BLaER1 (cell line): ENCODE measurements at regions not wholly inside any gene's neighbourhood (a gene's known extent, or its start where the extent isn't known, plus 50 kb on each side); places are given as distances from the start of the nearest gene placed in this dataset.

ENCODE experiments used
- H3K27ac ChIP-seq: shearing (Covaris generic); formaldehyde crosslinking; 2 replicates; pipeline ENCODE4 v1.8.1; 2022
- H3K27me3 ChIP-seq: shearing (Covaris generic); formaldehyde crosslinking; 2 replicates; pipeline ENCODE4 v1.8.1; 2022
- H3K36me3 ChIP-seq: shearing (Covaris generic); formaldehyde crosslinking; 2 replicates; pipeline ENCODE4 v1.8.1; 2022
- H3K4me1 ChIP-seq: shearing (Covaris generic); formaldehyde crosslinking; 2 replicates; pipeline ENCODE4 v1.8.1; 2022
- H3K4me2 ChIP-seq: shearing (Covaris generic); formaldehyde crosslinking; 2 replicates; pipeline ENCODE4 v1.8.1; 2022
- H3K4me3 ChIP-seq: shearing (Covaris generic); formaldehyde crosslinking; 2 replicates; pipeline ENCODE4 v1.8.1; 2022
- H3K9ac ChIP-seq: shearing (Covaris generic); formaldehyde crosslinking; 2 replicates; pipeline ENCODE4 v1.8.1; 2022
- H3K9me3 ChIP-seq: shearing (Covaris generic); formaldehyde crosslinking; 2 replicates; pipeline ENCODE4 v1.8.1; 2022
- H4K20me1 ChIP-seq: shearing (Covaris generic); formaldehyde crosslinking; 2 replicates; pipeline ENCODE4 v1.8.1; 2022
- Cebpa-rat ChIP-seq: shearing (Covaris generic); IDR thresholded peaks from 2 replicates; pipeline ENCODE4 v1.8.1; 2022

- TF ChIP-seq Cebpa-rat: no peak
These were observed 106.6 kb upstream of the IRX6 start for GRCh38 chr16:55217392-55217791.

DNA sequence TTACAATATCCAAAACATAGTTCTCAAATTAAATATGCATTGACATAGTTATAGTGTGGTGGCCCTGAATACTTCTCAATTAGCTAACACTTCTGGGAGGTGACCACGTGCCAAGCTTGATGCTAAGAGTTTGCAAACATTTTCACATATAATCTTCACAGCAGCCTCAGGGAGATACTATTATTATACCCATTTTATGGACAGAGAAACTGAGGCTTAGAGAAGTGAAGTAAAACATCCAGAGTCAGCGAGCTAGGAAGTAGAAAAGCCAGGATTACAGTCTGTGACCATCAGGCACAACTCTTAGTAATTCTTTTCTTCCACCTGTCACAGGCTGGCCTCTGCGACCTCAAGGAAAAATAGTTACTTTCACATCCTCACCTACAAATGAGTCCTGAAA is 102.2 kb upstream of the IRX6 start:
- H3K4me3 ChIP-seq: no peak overlapping the region
- no peak overlapping the region for H3K27ac ChIP-seq
- no peaks in the 10 kb centered on the region for H4K20me1 ChIP-seq
- no peaks in the 10 kb centered on the region for H3K36me3 ChIP-seq
- peaks cover 8% of the 10 kb centered on the region; the same call in 1 of the 2 replicates for H3K9me3 ChIP-seq
- no peaks in the 10 kb centered on the region for H3K4me1 ChIP-seq
- H3K9ac ChIP-seq: no peak overlapping the region
- TF ChIP-seq Cebpa-rat: no peak
- no peak overlapping the region for H3K4me2 ChIP-seq
- no peaks in the 10 kb centered on the region for H3K27me3 ChIP-seq

More at GRCh38 chr16:55217392-55217791, 106.6 kb upstream of the IRX6 start:
- no peak overlapping the region for H3K4me2 ChIP-seq
- H3K27me3 ChIP-seq: no peaks in the 10 kb centered on the region
- no peak overlapping the region for H3K9ac ChIP-seq
- H3K36me3 ChIP-seq: no peaks in the 10 kb centered on the region
- H3K4me1 ChIP-seq: no peaks in the 10 kb centered on the region
- H4K20me1 ChIP-seq: no peaks in the 10 kb centered on the region
- H3K9me3 ChIP-seq: no peaks in the 10 kb centered on the region
- H3K4me3 ChIP-seq: no peak overlapping the region
- no peak overlapping the region for H3K27ac ChIP-seq

DNA sequence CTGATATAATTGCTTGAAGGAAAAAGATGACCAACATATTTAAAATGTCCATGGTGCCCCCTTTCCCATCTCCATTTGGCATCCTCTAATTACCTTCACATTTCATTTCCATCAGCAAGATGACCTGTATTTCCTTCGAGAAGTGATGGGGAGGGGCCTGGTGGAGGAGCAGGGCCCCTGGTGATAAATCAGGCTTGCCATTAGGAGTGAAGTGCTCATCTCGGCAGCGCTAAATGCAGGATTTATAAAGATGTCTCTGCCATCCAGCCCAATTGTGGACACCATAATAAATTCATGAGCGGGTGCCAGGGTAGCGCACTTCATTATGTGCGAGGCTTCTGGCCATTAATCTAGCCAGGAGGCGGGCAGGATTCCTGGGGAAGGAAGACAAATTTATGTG is 101.5 kb upstream of the IRX6 start:
- no peak overlapping the region for H3K27ac ChIP-seq
- H3K4me3 ChIP-seq: no peak overlapping the region
- TF ChIP-seq Cebpa-rat: no peak
- no peak overlapping the region for H3K9ac ChIP-seq
- no peaks in the 10 kb centered on the region for H3K27me3 ChIP-seq
- no peaks in the 10 kb centered on the region for H3K4me1 ChIP-seq
- no peak overlapping the region for H3K4me2 ChIP-seq
- no peaks in the 10 kb centered on the region for H4K20me1 ChIP-seq
- no peaks in the 10 kb centered on the region for H3K36me3 ChIP-seq
- H3K9me3 ChIP-seq: peaks cover 8% of the 10 kb centered on the region; the same call in 1 of the 2 replicates

GRCh38 chr16:55225972-55226542 is 97.9 kb upstream of the IRX6 start:
- no peak overlapping the region for H3K4me2 ChIP-seq
- TF ChIP-seq Cebpa-rat: no peak
- H3K4me1 ChIP-seq: no peaks in the 10 kb centered on the region
- H3K27ac ChIP-seq: no peak overlapping the region
- no peaks in the 10 kb centered on the region for H4K20me1 ChIP-seq
- H3K36me3 ChIP-seq: no peaks in the 10 kb centered on the region
- H3K9me3 ChIP-seq: peaks cover 8% of the 10 kb centered on the region; the same call in 1 of the 2 replicates
- H3K4me3 ChIP-seq: no peak overlapping the region
- H3K27me3 ChIP-seq: no peaks in the 10 kb centered on the region
- H3K9ac ChIP-seq: no peak overlapping the region

- H3K36me3 ChIP-seq: no peaks in the 10 kb centered on the region
- no peak overlapping the region for H3K4me3 ChIP-seq
- no peak overlapping the region for H3K4me2 ChIP-seq
- H3K4me1 ChIP-seq: no peaks in the 10 kb centered on the region
- no peak overlapping the region for H3K27ac ChIP-seq
- H3K9me3 ChIP-seq: no peaks in the 10 kb centered on the region
- TF ChIP-seq Cebpa-rat: no peak
- H3K27me3 ChIP-seq: no peaks in the 10 kb centered on the region
- H3K9ac ChIP-seq: no peak overlapping the region
- H4K20me1 ChIP-seq: no peaks in the 10 kb centered on the region
These were observed 91.2 kb upstream of the IRX6 start for GRCh38 chr16:55232822-55233221.

DNA sequence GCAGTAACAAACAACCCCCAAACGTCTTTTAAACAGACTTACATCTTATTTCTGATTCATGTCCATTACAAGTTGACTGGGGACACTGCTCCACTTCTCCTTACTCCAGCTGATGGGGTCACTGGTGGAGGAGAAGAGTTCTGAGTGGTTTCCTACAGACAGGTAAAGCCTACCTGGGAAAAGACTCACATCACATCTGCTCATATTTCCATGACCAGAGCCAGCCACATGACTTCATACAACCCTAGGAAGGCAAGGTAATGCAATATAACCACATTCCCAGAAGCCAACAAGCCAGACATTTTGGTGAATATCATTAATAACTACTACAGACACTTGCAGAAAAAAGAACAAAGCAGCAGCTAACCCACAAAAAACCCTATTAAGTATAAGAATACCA is 90.5 kb upstream of the IRX6 start:
- TF ChIP-seq Cebpa-rat: no peak
- H3K27ac ChIP-seq: no peak overlapping the region
- no peak overlapping the region for H3K4me3 ChIP-seq
- no peaks in the 10 kb centered on the region for H3K9me3 ChIP-seq
- H3K36me3 ChIP-seq: no peaks in the 10 kb centered on the region
- no peaks in the 10 kb centered on the region for H3K27me3 ChIP-seq
- no peak overlapping the region for H3K4me2 ChIP-seq
- no peaks in the 10 kb centered on the region for H4K20me1 ChIP-seq
- no peaks in the 10 kb centered on the region for H3K4me1 ChIP-seq
- H3K9ac ChIP-seq: no peak overlapping the region

- H3K4me1 ChIP-seq: peaks cover 5% of the 10 kb centered on the region; the same call in 1 of the 2 replicates
- no peaks in the 10 kb centered on the region for H3K9me3 ChIP-seq
- no peaks in the 10 kb centered on the region for H3K36me3 ChIP-seq
- H3K9ac ChIP-seq: no peak overlapping the region
- no peak for TF ChIP-seq Cebpa-rat
- no peak overlapping the region for H3K27ac ChIP-seq
- H3K4me3 ChIP-seq: no peak overlapping the region
- H3K4me2 ChIP-seq: no peak overlapping the region
- no peaks in the 10 kb centered on the region for H4K20me1 ChIP-seq
- H3K27me3 ChIP-seq: no peaks in the 10 kb centered on the region
These were observed 87.3 kb upstream of the IRX6 start for GRCh38 chr16:55236655-55237054.

GRCh38 chr16:55239723-55240122 is 84.3 kb upstream of the IRX6 start:
- Histone ChIP-seq H3K9me3 (no peaks in the 10 kb centered on the region), H4K20me1 (no peaks in the 10 kb centered on the region), H3K36me3 (no peaks in the 10 kb centered on the region), H3K4me1 (peaks cover 5% of the 10 kb centered on the region; the same call in 1 of the 2 replicates), H3K27ac (no peak overlapping the region), H3K9ac (no peak overlapping the region), H3K27me3 (no peaks in the 10 kb centered on the region), H3K4me2 (no peak overlapping the region), H3K4me3 (no peak overlapping the region)
- TF ChIP-seq Cebpa-rat: no peak

GRCh38 chr16:55240888-55241287 is 83.1 kb upstream of the IRX6 start:
- H3K4me1 ChIP-seq: peaks cover 5% of the 10 kb centered on the region; the same call in 1 of the 2 replicates
- no peak overlapping the region for H3K4me2 ChIP-seq
- H3K36me3 ChIP-seq: no peaks in the 10 kb centered on the region
- no peak for TF ChIP-seq Cebpa-rat
- no peaks in the 10 kb centered on the region for H4K20me1 ChIP-seq
- H3K27ac ChIP-seq: no peak overlapping the region
- H3K9ac ChIP-seq: no peak overlapping the region
- no peaks in the 10 kb centered on the region for H3K27me3 ChIP-seq
- no peak overlapping the region for H3K4me3 ChIP-seq
- H3K9me3 ChIP-seq: no peaks in the 10 kb centered on the region

GRCh38 chr16:55242667-55243066 is 81.3 kb upstream of the IRX6 start:
- H3K27me3 ChIP-seq: no peaks in the 10 kb centered on the region
- no peaks in the 10 kb centered on the region for H3K9me3 ChIP-seq
- no peaks in the 10 kb centered on the region for H4K20me1 ChIP-seq
- no peaks in the 10 kb centered on the region for H3K36me3 ChIP-seq
- H3K4me1 ChIP-seq: peaks cover 5% of the 10 kb centered on the region; the same call in 1 of the 2 replicates
- no peak for TF ChIP-seq Cebpa-rat
- H3K27ac ChIP-seq: no peak overlapping the region
- H3K4me3 ChIP-seq: no peak overlapping the region
- H3K9ac ChIP-seq: no peak overlapping the region
- H3K4me2 ChIP-seq: no peak overlapping the region

DNA sequence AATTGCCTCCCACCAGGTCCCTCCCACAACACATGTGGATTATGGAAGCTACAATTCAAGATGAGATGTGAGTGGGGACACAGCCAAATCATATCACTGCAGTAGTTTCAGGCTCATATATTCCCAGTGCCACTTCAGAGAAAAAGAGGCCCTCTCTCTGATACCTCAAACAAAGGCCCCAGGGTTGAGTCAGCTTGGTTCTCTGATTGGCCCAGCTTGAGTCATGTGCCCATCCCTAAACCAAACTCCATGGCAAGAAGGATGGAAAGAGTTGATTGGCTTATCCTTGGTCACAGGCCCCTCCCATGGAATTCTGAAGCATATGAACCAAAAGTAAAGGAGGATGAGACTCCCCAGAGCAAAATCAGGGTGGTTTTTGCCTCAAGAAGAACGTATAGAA is 75.9 kb upstream of the IRX6 start:
- Histone ChIP-seq H3K27ac (no peak overlapping the region), H3K27me3 (no peaks in the 10 kb centered on the region), H3K4me2 (no peak overlapping the region), H3K4me1 (peaks cover 16% of the 10 kb centered on the region), H3K36me3 (no peaks in the 10 kb centered on the region), H3K9ac (no peak overlapping the region), H3K9me3 (peaks cover 6% of the 10 kb centered on the region; the same call in 1 of the 2 replicates), H4K20me1 (no peaks in the 10 kb centered on the region), H3K4me3 (no peak overlapping the region)
- no peak for TF ChIP-seq Cebpa-rat
